GM18519 (cell line): ENCODE measurements at regions not wholly inside any gene's neighbourhood (a gene's known extent, or its start where the extent isn't known, plus 50 kb on each side); places are given as distances from the start of the nearest gene placed in this dataset.

ENCODE experiments used
- ATAC-seq: cut with Tn5 transposase; IDR thresholded peaks from one replicate; pipeline ENCODE4 v1.9.1; 2021; ENCODE audit warnings: mild to moderate bottlenecking, moderate library complexity; ENCODE audit not compliant: unreplicated experiment, low FRiP score

- ATAC-seq = no peak
These were observed 156.0 kb downstream of the KATNAL1 start for GRCh38 chr13:30151388-30151787.

- no peak for ATAC-seq
These were observed 158.1 kb downstream of the KATNAL1 start for GRCh38 chr13:30149248-30149647.

GRCh38 chr13:30148786-30149185 is 158.6 kb downstream of the KATNAL1 start:
- ATAC-seq = no peak

- no peak for ATAC-seq
These were observed 159.1 kb downstream of the KATNAL1 start for GRCh38 chr13:30148171-30148754.

DNA sequence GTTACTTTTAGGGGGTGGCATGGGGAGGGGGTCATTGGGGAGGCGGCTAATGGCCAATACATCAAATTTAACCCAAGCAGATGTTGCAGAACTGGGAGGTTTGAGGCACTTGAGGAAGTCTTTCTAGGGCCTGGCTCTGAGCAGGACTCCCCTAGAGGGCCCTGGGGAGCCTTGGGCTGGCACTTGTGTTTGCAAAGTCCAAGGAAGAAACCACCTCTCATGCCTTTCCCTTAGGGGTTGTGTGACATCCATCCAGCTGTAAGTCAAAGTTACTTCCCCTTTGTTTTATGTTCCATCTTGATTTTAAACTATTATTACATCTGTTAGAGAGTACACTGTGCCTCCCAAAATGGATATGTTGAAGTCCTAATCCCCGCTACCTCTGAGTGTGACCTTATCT is 159.9 kb downstream of the KATNAL1 start:
- ATAC-seq = no peak

DNA sequence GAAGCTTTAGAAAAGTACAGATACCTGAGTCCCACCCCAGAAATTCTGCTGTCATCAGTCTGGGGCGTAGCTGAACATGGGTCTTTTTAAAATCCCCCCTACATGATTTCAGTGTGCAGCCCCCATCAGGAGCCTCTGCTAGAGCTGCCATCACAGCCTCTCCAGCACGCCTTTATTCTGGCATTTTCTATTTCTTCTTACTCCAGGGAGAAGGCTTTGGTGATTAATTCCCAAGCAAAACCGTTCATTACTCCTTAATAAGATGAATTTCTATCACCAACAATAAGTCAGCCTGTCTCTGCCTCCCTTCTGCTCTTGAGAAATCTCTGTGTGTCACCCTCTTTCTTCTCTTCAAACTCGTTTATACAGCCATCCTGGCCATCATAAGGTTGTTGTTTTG is 160.3 kb downstream of the KATNAL1 start:
- ATAC-seq = no peak

DNA sequence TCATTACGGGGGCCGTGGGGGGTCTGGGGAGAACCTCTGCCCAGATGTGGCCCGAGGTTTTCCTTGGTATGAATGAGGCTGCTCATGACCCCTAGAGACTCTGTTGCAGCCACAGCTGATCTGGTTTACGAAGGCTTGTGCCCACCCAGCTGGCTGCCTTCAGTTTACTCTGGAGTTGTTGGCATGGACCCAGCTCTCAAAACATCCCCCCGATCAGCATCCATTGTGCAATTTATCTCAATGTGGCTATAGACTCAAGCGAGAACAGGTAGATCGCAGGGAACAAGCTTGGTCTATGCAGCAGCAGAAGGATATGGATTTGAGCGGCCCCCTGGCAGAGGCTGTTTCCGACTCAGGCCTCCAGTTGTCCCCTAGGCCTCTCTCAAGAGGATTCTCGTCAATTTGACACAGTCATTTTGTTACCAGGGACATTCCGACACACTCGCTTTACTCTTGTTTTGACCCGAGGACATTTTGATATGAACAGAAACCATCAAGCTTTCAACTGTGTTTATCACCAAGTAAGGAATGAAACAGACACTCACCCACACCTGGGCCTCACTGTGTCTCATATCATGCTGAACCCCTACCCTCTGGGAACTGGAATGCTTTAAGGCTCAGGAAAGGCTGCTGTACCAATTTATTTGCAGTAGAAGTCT is 161.5 kb downstream of the KATNAL1 start:
- peak; percentile 42 for ATAC-seq

DNA sequence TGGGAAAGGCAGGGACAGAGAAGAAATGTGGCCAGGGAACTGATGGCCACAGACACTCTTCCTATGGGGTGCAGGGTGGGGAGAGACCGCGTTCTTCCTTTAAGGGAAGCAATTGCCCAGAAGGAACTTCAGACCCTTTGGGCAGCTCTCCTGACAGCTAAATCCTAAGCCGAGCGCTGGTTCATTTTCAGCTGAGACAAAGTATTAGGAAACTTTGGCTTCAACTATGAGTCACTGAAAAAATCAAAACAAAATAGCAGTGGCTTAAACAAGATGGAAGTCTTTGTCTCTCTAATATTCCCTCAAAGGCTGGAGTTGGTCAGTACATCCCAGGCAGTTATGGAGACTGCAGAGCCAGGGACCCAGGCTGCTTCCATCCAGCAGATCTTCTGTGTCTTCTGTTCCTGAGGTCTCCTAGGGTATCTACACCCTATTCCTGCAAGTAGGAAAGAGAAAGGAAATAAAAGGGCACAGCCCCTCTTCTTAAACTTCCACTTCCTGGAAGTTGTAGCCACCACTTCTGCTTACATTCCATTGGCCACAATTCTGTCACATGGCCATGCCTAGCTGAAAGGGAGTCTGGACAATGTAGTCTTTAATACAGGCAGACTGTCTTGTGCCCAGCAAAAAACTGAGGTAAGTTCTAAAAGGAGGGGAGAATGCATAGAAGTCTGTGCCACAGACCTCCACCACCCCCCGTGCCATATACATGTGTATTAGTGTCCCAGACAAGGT is 163.5 kb downstream of the KATNAL1 start:
- no peak for ATAC-seq

GRCh38 chr13:30142486-30143211 is 164.7 kb downstream of the KATNAL1 start:
- no peak for ATAC-seq

- ATAC-seq = no peak
These were observed 165.4 kb downstream of the KATNAL1 start for GRCh38 chr13:30141775-30142485.

DNA sequence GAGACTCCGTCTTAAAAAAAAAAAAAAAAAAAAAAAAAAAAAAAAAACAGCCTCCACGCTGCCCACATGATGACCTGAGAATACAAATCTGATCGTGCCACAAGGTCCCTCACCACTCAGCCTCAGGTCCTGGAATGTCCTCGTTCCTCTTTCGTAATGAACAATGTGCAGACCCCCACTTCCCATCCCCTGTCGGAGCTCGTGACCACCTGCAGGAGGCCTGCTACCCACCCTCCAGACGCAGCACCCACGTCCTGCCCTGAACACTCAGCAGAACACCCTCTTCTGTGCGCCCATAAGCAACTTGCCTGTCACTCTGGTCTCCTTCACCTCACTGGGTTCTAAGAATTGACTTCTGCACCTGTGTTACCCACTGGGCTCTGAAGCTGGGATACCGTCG is 166.4 kb downstream of the KATNAL1 start:
- ATAC-seq = no peak

- no peak for ATAC-seq
These were observed 168.8 kb downstream of the KATNAL1 start for GRCh38 chr13:30138511-30138910.

DNA sequence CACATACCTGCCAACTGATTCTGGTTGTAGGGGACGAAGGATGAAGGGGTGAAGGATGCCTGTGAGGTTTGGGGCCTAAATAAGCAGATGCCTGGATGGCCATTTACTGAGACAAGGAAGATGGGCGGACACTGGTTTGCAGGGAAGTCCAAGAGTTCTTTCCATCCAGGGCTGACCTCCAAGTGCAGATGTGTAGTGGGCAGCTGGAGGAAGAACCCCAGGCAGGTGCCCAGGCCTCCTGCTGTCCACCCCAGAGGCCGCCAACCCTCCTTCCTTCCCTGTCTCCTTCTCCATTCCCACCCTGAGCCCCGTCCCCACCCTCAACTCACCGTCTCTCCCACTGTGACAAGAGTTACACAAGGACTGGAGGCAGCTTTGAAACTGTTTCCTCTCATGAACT is 171.5 kb downstream of the KATNAL1 start:
- no peak for ATAC-seq

DNA sequence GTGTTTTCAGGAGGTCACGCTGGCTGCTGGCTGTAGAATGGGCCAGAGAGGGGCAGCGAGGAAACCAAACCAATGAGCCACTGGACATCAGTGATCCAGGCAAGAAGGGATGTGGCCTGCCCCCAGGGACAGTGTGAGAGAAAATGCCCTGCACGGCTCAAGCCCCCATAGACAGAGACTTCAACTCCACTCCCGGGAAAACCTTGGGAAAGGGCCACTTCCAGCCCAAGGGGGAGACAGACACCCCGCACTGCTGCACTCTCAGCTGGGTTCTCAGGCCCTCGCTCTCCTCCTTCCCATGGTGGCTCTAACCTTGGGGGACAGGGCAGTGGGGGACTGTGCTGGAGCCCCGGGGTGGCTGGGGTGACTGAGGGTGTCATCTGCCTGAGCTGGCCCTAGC is 172.0 kb downstream of the KATNAL1 start:
- no peak for ATAC-seq

- ATAC-seq = no peak
These were observed 172.8 kb downstream of the KATNAL1 start for GRCh38 chr13:30134578-30134977.

- no peak for ATAC-seq
These were observed 173.4 kb downstream of the KATNAL1 start for GRCh38 chr13:30133996-30134395.

GRCh38 chr13:30133554-30133912 is 173.8 kb downstream of the KATNAL1 start:
- ATAC-seq = no peak

DNA sequence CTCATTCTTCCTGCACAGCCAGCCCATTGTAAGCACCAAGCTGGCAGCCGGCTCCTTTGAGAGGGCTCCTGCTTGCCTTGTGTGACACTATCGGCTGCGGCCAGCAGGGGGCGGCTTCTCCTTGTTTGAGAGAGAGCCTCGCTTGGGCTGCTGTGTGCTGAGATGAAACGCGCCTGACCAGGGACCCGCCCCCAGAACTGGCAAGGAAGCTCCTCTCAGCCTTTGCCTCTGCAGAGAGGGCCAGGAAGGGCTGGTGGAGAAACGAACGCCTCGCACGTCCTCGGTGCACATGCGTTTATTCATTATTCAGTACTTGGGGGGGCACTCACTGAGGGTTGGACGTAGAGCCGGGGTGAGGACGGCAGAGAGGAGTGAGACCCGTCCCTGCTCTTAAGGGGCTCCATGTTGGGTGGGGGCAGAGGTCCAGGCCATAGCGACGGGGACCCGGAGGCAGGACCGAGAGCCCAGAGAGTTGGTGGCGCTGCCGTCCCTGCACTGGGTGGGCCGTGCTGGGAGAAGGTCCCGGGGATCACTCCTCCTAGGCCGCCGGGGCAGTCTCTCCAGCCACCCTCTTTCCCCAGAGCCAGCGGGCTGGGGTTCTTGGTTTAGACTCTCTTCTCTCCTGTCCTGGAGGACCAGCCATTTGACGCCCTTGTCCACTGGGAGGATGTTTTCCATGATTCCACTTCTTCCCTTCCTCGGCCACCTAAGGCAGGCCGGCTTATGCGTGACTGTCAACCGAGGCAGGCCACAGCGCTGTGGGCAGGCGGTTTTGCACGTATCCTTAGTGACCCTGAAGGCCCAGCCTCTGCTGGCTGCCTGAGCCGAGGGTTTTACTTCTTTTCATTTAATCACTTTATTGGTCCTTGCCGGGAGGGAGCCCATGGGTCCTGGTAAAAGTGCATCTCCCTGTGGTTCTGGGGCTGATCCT is 174.5 kb downstream of the KATNAL1 start:
- peak; percentile 72 for ATAC-seq

DNA sequence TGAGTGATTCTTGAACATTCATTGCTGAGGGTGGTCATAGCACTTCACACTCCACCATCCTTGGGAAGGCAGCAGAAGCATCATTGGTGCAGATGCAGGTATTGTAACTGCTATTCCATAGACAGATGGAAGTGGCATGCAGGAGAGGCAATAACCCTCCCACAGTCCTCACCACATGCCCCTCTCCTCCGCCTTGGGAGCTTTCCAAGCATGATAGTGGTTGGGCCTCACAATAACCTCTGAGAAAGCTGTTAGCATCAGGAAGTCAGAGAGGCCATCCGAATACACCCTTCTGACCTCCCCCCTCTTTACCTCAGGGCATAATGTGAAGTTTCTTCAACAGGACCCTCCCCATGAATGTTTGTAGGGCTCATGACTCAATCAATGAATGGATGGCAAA is 177.9 kb downstream of the KATNAL1 start:
- no peak for ATAC-seq

DNA sequence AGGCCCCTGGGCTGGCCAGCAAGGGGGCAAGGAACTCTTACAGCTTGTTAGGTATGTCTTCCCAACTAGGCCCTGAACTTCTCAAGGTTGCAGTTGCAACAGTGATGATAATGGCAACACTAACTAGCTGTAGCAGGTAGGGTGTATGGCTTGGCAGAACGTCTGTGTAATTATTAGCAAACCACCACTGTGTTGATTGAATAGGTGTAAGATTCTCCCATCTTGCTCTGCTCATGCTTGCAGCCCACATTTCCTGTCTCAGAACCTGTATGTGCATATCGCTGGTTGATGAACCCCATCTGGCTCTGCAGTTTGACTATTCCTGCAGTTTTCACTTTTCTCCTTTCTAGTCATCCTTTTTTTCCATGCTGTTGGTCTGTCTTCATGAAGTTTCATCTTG is 178.8 kb downstream of the KATNAL1 start:
- ATAC-seq = no peak
